IPS-NIHi7 (cell line): ENCODE measurements at regions not wholly inside any gene's neighbourhood (a gene's known extent, or its start where the extent isn't known, plus 50 kb on each side); places are given as distances from the start of the nearest gene placed in this dataset.
A peak's percentile ranks its signal among the peaks of the same experiment; 100 is the strongest.

Source experiments
- DNase-seq: peaks from one replicate; pipeline ENCODE4 v3.0.0; 2012; ENCODE audit warnings: mixed read lengths; ENCODE audit errors: extremely low spot score

GRCh38 chr4:27836523-27836922 is 975.9 kb downstream of the STIM2 start:
- no peak for DNase-seq

- no peak for DNase-seq
Observed at GRCh38 chr4:27843776-27844175, 983.1 kb downstream of the STIM2 start.

DNA sequence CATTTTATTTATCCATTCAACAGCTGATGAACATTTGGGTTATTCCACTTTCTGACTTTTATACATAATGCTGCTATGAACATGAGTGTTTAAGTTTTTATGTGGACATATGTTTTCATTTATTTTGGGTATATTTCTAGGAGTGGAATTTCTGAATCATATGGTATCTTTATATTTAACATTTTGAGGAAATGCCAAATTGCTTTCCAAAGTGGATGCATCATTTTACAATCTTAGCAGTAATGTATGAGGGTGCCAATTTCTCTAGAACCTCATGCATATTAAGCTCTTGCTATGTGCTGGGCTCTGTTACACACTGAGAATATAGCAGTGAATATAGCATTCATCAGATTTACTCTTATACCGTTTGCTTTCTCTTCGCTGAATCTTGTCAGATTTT is 983.7 kb downstream of the STIM2 start:
- no peak for DNase-seq

DNA sequence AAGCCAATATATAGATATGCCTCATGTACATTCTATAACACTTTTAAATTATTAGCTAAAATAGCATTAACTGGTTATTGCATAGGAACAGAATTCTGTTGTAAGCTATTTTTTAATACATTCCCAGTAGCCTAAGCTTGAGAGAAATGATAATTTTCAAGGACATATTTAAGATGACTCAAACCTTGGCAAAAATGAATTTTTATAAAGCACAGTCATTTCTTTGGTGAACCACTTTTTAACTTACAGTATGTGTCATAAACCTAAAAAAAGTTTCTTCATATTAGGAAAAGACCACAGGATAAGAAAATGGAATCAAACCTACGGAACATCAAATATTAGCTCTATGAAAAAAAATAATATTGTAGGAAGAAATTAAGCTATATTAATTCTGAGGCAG is 986.3 kb downstream of the STIM2 start:
- no peak for DNase-seq

DNA sequence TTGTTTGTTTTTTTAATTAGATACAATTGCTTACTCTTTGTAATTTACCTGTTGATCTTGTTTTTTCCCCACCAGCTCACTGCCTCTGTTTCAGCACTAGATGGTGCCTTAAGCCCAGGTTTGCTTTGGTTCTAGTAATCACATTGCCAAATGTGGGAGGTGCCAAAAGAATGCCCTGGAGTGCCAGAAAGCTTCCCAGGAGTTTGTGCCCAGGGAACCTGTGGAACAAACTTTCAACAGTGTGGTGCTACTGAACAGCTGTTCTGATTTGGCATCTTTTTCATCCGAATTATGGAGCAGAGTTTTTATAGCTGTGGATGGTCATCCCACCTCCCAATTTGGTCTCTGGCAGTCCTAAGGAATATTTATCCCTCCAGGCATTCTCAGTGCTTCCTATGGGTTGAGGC is 1000.7 kb downstream of the STIM2 start:
- DNase-seq: peak; percentile 63

DNA sequence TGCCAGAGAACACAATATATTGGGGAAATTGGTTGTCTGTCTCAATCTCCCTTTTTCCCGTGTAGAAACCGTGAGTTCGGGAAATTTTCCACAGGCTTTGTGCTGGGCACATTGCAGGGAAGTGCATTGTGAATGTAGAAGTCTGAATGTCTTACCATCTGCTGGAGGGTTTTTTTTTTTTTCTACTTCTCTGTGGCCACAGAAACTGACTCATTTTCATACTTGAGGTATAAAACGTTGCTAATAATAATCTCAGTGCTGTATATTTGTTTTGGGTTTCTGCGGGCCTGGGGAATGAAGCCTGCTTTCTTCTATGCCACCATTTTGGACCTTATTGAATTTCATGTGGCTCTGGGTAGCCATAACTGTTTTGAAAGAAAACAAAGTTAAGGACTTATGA is 1001.2 kb downstream of the STIM2 start:
- no peak for DNase-seq

DNA sequence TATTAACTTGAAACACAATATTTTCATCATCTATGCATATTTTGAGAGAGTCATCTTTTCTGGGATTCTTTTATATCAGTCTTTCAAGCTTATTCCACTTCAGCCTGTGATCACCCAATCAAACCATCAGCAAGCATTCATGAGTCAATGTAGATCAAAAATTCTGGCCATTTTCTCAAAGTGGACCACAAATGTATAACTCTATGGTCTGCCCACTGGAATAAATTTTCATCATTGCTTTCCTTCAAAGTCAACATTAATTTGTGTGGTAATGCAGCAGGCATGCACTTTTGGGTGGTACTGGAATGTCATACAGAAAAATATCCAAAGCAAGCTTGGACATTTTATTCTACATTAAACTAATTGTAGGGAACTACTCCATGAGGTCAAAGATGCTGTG is 1013.0 kb downstream of the STIM2 start:
- DNase-seq: no peak

GRCh38 chr4:27881705-27882104 is 1021.1 kb downstream of the STIM2 start:
- DNase-seq: no peak

- no peak for DNase-seq
Observed at GRCh38 chr4:27886120-27886519, 1025.5 kb downstream of the STIM2 start.

GRCh38 chr4:27887646-27888045 is 1027.0 kb downstream of the STIM2 start:
- DNase-seq: no peak

- no peak for DNase-seq
Observed at GRCh38 chr4:27888505-27888904, 1027.9 kb downstream of the STIM2 start.

DNA sequence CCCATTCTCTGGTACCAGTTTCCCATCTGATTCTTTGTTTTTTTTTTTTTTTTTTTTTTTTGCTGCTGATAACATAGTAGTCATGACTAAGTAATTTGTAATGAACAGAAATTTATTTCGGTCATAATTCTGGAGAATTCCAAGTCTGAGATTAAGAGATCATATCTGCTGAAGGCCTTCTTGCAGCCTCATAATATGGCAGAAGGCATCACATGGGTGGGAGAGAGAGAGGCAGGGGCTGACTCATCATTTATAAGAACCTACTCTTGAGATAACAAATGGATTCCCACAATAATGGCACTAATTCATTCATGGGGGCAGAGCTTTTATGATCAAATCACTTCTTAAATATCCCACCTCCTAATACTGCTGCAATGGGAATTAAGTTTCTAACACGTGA is 1034.3 kb downstream of the STIM2 start:
- DNase-seq: no peak

GRCh38 chr4:27908356-27908755 is 1047.7 kb downstream of the STIM2 start:
- no peak for DNase-seq

GRCh38 chr4:27910227-27910626 is 1049.6 kb downstream of the STIM2 start:
- DNase-seq: no peak

GRCh38 chr4:27911047-27911446 is 1050.4 kb downstream of the STIM2 start:
- DNase-seq: no peak

GRCh38 chr4:27913738-27914137 is 1053.1 kb downstream of the STIM2 start:
- DNase-seq: no peak

GRCh38 chr4:27915822-27916221 is 1055.2 kb downstream of the STIM2 start:
- no peak for DNase-seq

DNA sequence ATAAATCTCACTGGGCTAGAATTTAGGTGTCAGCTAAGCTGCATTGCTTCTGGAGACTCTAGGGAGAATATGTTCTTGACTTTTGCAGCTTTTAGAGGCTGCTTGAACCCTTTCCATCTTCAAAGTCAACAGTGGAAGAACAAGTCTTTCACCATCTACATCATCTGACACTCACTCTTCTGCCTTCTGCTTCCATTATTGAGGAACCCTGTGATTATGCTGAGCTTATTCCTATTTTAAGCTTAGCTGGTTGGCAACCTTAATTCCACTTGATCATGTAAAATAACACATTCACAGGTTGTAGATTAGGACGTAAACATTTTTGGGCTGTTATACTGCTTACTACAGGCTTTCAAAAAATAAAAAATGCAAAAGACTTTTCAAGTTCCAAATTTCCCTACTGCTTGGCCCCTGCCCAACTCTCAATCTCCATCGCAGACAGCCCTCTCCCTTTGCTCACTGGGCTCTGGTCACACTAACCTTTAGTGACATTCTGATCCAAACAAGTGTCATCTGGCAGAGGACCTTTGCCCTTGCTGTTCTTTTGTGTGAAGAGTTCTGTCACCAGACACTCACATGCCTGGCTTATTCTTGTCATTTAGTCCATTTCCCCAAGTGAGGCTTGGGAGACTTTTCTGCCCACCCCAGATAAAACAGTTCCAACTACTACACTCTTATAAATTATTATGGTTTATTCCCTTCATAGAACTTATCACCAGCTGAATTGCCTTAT is 1056.0 kb downstream of the STIM2 start:
- no peak for DNase-seq

- no peak for DNase-seq
Observed at GRCh38 chr4:27917381-27917780, 1056.7 kb downstream of the STIM2 start.

DNA sequence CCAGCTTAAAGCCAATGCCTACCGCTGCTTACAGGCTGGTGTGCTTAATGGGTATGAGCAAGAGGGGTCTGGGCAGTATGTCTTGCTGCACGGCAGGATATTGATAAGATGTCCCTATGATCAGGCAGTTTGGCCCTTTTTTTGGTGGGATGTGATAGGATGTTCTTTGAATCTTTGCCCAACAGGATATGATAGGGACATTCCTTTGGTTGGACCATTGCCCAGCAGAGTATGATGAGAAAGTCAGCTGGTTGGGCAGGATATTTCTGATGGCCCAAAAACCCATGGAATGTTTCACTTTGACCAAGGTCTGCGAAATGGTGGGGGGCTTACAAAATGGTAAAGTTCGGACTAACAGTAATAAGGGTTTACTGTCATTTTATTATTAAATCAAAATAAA is 1060.6 kb downstream of the STIM2 start:
- DNase-seq: no peak

GRCh38 chr4:27928761-27929540 is 1068.3 kb downstream of the STIM2 start:
- DNase-seq: no peak

DNA sequence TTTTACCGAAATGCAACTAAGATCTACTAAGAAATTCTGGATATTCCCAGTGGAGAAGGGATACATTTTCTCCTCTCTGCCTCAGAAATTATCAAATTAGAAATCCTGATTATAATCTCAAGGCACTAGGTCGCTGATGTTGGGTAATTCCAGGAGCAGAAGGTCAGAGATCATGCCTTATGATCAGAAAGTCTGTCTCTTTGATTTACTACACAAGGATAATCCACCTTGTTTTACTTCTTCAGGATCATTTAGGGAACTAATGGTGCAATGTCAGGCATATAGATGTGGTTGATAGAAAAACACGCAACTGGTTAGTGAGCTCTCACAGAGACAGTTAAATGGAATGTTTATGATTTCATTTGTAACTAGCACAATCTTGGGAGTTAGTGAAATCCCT is 1069.7 kb downstream of the STIM2 start:
- no peak for DNase-seq

DNA sequence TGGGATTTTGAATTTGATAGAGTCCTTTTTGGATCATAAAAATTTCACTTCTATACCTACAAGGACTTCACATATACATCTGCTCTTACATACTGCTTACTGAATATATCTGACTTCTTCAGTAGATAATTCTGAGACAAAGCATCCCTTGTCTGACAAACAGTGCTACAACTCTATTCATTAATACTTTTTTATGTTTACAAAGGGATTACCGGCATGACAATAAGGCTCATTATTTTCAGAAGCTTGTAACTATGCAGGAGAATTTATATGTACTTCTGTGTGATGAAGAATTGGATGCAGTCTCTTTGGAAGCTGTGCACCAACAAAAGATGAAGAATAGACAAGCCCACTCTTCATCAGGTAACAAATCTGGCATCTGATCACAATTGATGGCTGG is 1070.3 kb downstream of the STIM2 start:
- no peak for DNase-seq
